GM18868 (cell line): ENCODE measurements at regions not wholly inside any gene's neighbourhood (a gene's known extent, or its start where the extent isn't known, plus 50 kb on each side); places are given as distances from the start of the nearest gene placed in this dataset.

Experiments used
- ATAC-seq: cut with Tn5 transposase; IDR thresholded peaks from one replicate; pipeline ENCODE4 v1.9.1; 2021; ENCODE audit warnings: mild to moderate bottlenecking, moderate library complexity; ENCODE audit not compliant: unreplicated experiment

DNA sequence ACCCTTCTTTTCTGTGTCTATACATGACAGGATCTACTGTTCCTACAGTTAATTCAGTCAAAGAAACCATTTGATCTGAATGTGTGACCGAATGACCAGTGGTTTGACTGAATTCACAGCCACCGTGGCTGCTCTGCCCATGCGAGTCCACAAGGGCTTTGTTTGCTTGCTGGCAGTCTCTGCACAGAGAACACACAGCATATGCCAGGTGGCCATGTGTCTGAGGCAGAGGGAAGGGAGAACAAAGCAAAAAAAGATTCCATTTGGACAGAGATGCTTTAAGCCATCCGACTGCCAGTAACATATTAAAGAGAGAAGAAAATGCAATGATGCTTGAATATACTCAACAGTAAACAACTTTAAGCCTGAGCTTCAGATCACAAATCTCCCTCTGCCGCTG, 737.8 kb upstream of the CXADR start:
- ATAC-seq = no peak

DNA sequence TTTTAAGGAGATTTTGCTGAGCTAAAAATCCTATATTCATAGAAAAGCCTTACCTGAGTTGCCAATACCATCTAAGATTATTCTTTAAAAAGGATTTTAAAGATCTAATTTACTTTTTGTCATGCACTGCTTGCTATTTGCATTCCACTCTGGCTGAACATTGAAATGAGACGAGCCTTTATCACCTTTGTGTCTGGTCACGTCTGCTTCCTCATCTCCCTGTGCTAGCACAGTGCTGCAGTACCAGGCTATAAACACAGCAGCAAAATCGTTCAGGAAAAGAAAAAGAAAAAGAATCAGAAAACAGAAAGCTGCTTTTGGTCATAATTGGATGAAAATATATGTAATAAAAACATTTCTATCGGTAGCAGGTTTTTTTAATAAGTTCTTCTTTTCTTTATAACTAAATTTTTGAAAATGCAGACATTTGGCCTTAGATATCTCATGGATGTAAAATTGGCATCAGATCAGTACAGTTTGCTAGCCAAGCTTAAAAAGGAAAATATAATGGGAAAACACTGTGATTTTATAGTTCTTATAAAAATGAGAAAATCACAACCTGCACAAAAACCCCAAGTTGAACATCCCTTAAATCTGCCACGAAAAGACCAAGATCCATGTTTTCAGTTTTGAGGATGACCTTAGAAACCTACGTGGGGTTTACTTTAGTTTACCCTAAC, 735.7 kb upstream of the CXADR start:
- no peak for ATAC-seq

DNA sequence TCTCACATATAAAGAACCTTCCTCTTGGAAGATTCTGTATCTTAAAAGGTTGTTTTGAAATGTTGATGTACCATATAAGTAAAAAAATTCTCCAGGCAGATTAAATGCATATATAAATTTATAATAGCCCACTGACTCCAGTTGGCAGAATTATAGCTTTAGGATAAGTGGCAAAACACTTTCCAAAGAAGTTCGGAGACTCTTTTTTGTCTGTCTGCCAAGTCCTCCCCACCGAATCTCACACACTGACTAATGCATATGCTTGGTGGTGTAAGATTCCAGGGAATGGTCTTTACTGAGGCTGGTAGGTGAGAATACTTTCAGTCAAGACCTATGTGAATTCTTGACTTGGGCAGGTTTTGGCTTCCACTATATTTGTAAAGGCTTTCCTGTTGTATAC, 724.3 kb upstream of the CXADR start:
- ATAC-seq = no peak

DNA sequence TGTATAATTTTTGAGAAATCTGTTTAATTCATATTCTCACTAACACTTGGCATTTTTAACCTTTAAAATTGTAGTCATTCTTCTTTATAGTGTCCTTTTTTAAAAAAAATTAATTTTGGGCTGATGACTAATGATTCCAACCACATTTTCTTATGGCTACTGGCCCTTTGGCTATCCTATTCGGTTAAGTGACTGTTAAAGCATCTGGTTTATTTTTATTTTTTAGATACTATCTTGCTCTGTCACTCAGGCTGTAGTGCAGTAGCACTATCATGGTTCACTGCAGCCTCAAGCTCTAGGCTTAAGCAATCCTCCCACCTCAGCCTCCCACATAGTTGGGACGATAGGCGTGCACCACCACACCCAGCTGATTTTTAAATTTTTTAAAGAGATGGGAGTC, 723.2 kb upstream of the CXADR start:
- ATAC-seq = no peak

DNA sequence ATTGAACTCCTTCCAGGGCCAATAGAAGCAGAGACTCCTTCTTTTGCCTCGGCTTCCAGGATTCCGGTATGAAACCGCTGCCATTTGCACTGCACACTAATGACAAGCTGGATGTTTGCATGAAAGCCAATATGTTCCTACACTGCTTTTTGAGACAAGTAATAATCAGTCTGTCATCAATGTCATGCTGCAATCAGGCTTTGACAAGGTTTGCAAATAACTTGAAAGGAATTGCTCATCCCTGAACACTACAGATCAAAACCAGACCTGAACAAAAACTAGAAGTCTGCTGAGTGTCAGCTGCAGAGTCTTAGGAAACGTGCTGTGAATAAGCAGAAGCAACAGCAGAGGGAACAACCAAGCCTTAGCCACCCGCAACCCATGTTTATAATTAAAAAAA, 720.7 kb upstream of the CXADR start:
- ATAC-seq = no peak

DNA sequence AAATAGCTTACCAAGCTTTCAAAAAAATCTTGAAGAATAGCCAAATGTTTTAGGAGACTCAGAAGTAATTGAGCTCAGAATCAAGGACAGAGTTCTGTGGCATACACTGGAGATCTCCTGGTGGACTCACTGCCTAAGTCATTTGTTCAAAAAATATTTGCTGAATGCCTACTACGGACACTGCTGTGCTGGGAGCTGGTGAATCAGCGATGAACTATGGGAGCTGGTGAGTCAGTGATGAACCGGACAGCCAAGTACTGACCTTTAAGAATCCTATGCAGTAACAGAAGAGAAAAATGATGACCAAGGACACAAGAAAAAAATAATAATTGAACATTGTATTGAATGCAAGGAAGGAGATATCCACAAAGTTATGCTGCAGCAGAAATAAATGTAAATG, 717.9 kb upstream of the CXADR start:
- ATAC-seq = no peak

DNA sequence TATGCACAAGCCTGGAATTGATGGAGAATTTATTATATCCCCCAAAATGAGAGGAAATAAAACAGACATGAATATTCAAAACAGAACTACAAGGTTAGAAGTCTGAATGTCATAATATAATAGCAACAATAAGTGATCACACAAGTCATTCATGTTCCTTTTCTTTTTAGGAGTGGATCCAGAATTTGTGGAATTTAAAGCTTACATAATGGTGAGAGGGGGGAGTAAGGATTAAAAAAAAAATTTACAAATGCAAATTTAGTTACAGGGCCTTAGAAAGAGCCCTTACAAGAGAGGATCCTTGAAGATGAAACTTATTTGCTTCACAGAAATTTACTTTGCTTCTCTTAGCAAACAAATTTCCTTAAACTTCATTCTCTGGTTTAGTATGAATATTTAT, 716.1 kb upstream of the CXADR start:
- no peak for ATAC-seq

DNA sequence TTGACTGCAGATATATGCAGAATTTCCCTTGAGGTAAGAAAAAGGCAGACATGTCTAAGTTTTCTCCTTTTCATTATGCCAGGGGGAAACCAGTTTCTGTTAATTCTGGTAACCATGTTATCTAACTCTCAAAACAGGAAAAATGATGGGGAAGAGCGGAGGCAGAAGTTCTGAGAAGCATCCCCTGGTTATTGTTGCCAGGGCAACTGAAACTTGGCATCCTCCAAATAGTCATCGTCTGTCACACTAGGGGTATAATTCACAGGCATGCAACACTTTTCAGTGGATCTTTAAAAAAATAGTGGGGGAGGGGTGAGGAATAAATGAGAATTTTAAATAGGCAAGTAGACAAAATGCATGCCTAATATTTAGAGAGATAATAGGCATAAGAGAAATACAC, 715.3 kb upstream of the CXADR start:
- ATAC-seq = no peak

DNA sequence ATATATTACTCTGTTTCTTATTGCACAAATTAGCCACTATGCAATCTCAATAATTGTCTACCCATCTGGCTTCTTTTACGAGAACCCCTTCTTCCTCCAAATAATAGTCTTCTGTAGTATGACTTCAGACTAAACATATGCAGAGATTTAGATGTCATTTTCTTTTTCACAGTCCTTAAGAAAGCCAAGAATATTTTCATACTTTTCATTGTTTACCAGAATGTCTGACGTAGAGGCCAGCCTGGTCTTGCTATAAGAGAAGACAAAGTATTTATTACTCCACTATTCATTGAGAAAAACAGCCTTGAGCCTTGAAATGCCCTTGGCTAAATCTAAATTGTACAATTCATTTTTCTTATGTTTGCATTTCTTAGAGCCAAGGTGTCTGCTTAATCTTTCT, 714.9 kb upstream of the CXADR start:
- no peak for ATAC-seq

DNA sequence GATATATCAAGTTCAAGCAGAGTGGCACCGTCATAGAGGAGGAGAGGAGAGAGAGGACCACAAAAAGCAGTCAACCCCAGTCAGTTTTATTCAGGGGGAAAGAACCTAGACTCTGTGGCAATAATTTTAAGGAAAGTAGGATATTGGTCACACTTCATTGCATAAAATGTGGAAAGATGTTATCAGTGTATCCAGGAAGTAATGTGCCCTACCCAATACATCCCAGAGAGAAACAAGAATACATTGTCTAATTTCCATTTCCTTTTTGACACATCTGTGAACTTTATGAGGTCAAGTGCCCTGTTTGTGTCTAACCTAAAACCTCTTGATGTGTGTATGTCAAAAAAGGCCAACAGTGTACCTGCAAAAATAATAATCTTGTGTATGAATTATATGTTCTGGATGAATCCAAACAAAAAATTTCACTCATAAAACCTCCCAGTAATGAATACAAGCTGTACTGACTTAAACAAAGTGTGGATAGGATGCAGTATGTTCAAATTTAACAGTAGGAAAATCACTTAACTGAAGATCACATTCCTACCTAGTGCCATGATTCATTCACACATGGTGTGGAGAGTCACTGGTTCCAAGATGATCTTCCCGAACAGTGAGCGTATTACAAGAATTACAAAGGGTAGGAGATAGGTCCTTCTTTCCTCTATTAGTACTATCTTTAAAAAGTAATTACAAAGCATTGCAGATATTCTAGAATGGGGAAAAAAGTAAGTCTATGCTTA, 712.1 kb upstream of the CXADR start:
- ATAC-seq = no peak

DNA sequence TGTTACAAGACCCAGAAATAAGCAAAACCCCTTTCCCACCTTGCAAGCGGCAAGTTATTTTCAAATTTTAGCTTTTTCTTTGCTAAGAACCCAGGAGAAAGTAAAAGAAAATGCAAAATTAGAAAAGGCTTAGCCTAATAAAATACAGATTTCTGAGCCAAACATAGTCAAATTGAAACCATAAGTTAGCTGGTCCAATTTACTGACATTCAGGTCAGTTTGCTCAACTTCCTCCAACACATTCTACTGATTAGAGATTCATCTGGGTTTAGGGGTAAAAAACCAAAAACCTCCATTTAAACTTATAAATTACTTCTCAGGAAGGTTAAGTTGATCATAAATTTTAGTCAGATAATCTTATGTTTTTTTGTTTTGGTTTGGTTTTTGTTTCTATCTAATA, 701.8 kb upstream of the CXADR start:
- ATAC-seq = no peak

DNA sequence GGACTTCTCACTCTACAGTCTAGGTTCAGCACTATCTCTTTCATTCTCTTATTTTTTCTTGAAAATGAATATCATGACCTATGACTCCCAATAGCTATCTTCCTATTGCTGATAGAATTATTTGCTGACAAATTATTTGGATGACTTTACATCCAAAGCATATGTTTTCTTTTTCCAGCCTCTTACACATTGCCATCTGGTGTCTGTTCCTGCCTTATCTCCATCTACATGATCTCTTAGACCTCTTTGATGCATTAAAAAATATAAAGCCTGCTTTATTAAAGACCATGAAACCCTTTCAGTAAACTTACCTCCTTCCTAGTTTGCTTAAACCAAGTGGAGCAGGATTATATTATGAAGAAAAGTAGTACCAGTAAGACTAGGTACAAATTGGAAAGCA, 700.9 kb upstream of the CXADR start:
- no peak for ATAC-seq

DNA sequence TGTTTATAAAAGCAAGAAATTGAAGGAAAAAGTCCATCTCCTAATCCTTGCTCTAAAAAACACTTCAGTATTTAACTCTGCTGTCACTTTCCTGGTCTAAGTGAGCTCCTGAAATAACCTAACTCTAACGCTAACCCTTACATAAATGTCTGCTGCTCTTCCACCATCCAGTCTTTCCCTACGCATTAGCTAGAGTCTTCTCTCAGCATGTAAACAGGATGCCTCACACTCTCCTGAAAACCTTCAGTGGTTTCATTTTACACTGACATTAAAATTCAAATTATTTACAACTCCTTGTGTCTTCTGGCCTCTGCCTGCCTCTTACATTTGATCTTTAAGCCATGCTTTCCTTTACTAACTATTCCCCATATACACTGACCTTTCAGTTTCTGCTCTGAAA, 697.6 kb upstream of the CXADR start:
- no peak for ATAC-seq

DNA sequence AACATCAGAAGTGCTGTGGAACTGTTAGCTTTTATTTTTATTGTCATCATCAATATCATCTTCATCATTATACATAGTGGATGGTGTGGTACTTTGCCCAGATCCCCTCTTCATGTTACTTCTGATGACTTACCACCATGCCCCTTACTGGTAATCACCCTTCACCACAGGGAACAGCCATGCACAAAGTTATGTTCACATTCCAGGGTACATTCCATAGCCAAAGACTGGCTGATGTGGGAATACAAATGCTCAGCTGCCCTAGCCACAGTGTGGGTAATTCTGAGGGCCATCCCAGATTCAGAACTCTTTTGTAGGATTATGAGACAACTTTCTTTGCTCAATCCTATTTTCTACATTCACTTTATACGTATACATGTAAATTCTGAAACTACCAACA, 691.3 kb upstream of the CXADR start:
- no peak for ATAC-seq

DNA sequence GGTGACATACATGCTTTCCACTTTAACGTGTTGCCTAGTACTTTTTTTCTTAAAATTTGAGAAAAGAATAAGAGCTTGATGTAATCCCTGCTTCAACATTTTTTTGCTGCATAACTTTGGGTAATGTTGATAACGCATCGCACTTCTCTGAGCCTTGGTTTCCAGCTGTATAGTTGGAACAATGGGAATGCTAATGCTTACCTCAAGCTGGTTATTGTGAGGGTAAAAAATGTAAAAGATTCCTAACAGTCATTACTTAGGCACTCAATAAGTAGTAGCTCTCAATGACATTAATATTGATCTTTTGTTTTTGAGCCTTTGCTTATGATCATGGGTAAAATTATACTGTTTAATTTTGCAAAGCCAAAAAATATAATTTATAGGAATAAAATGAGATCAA, 683.3 kb upstream of the CXADR start:
- ATAC-seq = no peak

DNA sequence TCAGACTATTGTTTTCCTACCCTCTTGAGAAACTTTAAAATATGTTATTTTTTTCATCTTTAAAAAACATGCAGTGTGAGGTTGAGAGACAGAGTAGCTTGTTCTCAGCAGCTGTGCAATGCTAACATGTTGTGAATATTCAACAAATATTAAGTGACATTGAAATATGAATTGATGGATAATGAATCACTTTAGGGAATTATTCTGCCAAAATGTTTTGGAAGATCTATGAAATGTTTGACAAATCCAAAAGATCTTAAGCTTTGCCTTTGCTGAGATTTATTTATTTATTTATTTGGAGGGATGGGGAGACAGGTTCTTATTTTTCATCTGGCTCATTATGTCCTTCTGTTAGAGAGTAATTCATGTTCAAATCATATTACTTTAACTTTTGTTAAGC, 680.1 kb upstream of the CXADR start:
- ATAC-seq = no peak

DNA sequence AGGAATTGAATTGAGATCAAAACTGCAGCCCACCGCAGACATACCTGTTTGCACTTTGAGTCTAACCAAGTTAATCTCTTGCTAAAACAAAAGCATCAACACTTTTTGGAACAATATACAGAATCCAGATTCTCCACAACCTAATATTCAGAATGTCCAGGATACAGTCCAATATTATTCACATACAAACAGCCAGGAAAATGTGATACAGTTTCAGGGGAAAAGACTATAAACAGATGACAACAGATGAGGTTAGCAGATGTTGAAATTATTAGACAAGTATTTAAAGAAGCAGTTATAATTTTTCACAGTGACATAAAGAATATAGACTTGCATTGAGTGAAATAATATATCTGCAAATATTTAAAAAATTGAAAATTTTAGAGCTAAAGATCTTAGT, 678.1 kb upstream of the CXADR start:
- no peak for ATAC-seq

DNA sequence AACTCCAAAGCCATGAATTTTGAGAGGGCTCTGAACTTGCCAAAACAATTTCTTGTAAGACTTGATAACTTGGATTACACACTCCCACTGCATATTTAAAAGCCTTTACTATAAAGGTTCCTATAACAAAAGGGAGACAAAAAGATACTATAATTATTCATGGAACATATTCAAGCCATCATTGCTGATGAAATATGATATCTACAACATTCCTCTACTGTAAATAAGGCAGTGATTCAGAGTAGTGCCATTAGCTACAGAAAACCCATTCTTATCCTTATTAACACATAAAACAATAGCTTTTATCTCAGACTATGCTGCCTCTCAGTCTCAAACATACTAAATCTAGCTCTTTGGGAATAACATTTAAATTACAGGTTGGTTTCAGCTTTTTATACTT, 675.5 kb upstream of the CXADR start:
- ATAC-seq = no peak

DNA sequence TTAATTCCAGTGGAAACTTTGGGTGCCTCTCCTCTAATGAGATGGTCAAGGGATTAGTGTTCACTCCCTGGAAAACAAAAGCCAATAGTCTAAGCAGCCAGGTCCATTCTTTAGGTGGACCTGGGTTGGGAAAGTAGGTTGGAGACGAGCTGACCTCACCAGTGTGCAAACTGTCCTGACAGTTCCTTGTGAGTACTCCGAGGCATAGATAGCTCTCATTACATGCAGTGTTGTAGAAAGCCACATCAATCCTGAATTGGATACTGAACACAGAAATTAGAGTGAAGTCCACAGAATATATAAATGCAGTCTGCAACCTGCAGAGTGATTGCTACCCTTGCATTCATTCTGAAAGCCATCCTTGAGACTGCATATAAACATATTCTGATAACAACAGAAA, 675.1 kb upstream of the CXADR start:
- no peak for ATAC-seq

DNA sequence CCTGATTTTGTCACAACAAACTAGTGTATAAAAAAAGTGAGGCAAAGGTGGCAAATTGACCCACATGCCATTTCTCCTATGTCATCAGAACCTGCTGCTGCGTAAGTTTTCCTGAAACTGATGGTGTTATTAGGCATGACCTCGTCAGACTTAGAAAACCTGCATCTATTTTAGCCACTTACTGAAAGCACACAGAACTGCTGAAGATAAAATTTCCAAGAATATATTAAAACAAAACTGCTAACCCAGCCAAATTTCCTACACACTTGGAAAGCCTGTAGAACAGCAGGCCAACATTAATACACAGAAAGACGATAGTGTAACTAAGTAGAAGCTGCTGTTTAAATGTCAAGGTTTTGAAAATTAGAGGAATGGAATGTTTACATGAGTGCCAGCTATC, 674.5 kb upstream of the CXADR start:
- no peak for ATAC-seq

DNA sequence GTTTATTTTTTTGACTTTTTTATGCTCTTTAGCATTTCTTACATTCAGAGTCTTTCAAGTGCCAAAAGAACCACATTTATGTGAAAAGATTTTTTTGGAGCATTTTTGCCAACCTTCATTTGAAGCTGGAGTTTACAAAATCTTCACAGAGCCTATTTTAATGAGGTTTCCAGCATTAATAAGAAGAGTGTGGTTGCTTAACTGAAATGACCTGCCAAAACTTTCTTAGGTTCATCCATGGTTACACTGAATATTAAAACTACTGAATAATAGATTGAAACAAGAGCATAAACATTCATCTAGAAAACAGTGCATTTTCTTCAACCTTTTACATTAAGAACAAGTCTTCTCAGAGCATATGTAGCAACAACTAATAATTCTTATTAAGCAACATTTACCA, 672.3 kb upstream of the CXADR start:
- no peak for ATAC-seq

DNA sequence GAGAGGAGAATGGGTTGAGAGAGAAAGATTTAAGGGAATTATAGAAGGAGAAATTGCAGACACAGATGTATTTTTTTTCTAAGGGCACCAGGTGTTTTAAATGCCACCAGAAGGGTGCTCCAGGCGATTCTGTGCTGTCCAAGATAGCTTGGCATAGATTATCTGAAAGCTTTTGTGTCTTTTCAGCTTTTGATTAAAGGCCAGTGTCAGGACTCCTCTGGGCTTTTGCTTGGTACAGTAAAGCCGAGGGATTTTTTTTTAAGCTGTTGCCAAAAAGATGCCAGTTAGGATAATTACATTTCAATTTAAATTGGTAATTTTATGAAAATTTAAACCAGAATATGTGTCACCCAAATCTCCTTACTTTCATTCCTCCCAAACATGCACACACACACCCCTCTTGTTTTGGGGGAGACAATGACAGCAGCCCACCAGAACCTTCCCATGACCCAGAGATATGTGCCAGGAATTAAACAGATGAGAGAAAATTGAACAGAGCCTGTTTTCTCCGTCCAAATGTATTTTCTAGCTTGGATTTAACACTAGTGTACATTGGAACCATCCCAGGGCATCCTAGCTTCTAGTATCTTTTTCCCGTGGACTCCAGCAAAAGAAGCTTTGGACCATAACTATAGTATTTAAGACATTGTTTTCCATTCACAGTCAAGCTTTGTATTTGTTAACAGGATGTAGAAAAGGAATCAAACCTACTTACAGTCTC, 670.7 kb upstream of the CXADR start:
- ATAC-seq = no peak
